NCI-H1417 treated with DMSO at 0.1 percent for 48 hours (cell line): ENCODE measurements at regions not wholly inside any gene's neighbourhood (a gene's known extent, or its start where the extent isn't known, plus 50 kb on each side); places are given as distances from the start of the nearest gene placed in this dataset.
"Not testable (repeated sequence)": the region's sequence is repeated elsewhere in the genome, so short reads cannot be mapped to it uniquely, and the experiment has no call there.

Source experiments
- DNase-seq: peaks from one replicate; lab custom pipeline; 2025; lab: John Stamatoyannopoulos, UW

DNA sequence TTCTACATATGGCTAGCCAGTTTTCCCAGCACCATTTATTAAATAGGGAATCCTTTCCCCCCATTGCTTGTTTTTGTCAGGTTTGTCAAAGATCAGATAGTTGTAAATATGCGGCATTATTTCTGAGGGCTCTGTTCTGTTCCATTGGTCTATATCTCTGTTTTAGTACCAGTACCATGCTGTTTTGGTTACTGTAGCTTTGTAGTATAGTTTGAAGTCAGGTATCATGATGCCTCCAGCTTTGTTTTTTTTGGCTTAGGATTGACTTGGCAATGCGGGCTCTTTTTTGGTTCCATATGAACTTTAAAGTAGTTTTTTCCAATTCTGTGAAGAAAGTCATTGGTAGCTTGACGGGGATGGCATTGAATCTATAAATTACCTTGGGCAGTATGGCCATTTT is 60.0 kb upstream of the GPC3 start:
- not testable (repeated sequence) for DNase-seq

DNA sequence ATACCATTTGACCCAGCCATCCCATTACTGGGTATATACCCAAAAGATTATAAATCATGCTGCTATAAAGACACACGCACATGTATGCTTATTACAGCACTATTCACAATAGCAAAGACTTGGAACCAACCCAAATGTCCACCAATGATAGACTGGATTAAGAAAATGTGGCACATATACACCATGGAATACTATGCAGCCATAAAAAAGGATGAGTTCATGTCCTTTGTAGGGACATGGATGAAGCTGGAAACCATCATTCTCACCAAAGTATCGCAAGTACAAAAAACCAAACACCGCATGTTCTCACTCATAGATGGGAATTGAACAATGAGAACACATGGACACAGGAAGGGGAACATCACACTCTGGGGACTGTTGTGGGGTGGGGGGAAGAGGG is 81.7 kb upstream of the GPC3 start:
- DNase-seq: not testable (repeated sequence)

DNA sequence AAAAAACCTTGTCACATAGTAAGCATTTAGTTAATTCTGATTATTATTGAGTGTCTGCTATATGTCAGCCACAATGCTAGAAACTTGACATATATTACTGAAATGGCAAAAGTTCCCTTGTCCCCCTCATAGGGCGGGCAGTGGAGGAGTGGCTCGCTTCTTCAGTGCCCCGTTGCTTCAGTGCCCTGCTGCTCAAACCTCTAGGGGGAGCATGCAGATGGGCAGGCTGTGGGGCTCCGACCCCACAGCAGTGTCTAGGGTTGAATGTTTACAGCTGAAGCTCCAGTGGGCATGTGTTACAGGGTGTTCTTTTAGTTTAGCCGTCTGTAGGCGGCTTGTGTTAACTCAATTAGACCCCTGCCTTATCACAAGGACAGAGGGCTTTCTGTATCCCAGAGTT is 86.5 kb upstream of the GPC3 start:
- DNase-seq: not testable (repeated sequence)

- no peak for DNase-seq
Measured at GRCh38 chrX:134073341-134073740, 87.9 kb upstream of the GPC3 start.

- no peak for DNase-seq
Measured at GRCh38 chrX:134074151-134074550, 88.8 kb upstream of the GPC3 start.

- no peak for DNase-seq
Measured at GRCh38 chrX:134075894-134076718, 90.7 kb upstream of the GPC3 start.

GRCh38 chrX:134095366-134095765 is 110.0 kb upstream of the GPC3 start:
- DNase-seq: no peak

GRCh38 chrX:134101636-134102035 is 116.2 kb upstream of the GPC3 start:
- no peak for DNase-seq

DNA sequence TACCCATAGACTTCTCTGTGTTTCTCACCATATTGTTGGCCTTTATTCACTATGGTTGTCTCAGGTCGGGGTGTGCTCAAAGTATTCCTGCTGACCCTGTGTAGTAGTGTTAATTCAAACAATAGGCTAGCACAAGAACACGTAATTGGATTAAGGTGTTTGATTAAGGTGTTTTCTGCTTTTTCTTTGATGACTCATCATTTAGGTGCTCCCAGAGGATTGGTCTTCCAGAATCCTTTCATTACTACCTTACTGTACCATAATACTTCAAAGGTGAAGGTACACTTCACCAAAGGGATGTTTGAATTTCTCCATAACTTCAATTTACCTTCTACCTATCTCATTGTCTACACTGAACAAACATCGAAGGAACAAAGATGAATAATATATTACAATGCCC is 121.7 kb upstream of the CCDC160 start:
- no peak for DNase-seq

DNA sequence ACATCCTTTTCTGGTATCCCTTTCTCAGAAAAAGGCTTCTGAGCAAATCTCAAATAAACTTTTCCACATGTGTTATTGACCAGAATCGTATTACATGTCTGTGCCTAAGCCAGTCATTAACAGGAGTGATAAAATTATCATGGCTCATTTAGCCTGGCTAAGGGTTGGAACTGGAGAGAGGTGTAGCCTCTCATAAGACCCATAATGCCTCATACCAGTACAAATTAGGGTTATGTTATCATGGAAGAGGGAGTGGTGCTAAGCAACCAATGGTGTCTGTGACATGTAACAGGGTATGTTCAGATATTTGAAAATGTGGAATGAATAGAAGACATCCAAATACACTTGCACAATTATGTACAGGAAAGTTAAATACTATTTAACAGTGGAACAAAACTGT is 99.6 kb upstream of the CCDC160 start:
- no peak for DNase-seq

GRCh38 chrX:134139090-134139489 is 97.9 kb upstream of the CCDC160 start:
- no peak for DNase-seq

GRCh38 chrX:134144231-134144630 is 92.8 kb upstream of the CCDC160 start:
- no peak for DNase-seq

DNA sequence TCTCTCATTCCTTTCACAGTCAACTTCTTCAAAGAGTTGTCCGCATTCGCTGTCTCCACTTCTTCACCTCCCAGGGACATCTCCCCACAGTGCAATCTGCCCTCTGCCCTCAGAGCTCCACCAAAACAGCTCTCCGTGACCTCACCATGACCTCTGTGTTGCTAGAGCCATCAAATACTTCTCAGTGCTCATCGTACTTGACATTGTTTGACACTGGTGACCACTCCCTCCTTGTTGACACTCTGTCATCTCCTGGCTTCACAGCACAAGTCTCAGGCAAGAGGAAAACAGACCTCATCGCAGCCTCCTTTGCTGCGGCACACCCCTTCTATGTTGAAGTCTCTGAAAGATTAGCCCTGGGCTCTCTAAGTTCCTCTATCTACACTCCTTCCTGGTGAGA is 90.5 kb upstream of the CCDC160 start:
- DNase-seq: no peak

GRCh38 chrX:134148172-134148692 is 88.8 kb upstream of the CCDC160 start:
- no peak for DNase-seq

GRCh38 chrX:134158821-134159512 is 78.0 kb upstream of the CCDC160 start:
- no peak for DNase-seq

DNA sequence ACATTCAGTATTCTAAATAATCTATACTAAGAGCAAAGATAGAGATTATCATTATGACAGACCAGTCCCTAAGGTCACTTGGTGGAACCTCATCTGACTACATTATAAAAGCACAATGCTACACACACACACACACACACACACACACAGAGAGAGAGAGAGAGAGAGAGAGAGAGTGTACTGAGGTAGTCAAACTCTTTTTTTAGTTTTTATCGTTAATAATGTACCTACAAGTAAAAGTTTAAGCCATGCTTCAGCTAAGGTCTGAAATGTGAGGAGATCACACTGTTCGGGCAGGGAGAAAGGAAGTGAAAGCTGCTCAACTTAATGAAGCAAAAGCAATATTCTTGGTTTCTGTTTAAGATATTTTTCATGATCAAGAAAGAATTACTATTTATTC is 75.8 kb upstream of the CCDC160 start:
- no peak for DNase-seq

- no peak for DNase-seq
Measured at GRCh38 chrX:134162032-134162431, 75.0 kb upstream of the CCDC160 start.

GRCh38 chrX:134163836-134164235 is 73.1 kb upstream of the CCDC160 start:
- no peak for DNase-seq

GRCh38 chrX:134167591-134168203 is 69.3 kb upstream of the CCDC160 start:
- DNase-seq: no peak

DNA sequence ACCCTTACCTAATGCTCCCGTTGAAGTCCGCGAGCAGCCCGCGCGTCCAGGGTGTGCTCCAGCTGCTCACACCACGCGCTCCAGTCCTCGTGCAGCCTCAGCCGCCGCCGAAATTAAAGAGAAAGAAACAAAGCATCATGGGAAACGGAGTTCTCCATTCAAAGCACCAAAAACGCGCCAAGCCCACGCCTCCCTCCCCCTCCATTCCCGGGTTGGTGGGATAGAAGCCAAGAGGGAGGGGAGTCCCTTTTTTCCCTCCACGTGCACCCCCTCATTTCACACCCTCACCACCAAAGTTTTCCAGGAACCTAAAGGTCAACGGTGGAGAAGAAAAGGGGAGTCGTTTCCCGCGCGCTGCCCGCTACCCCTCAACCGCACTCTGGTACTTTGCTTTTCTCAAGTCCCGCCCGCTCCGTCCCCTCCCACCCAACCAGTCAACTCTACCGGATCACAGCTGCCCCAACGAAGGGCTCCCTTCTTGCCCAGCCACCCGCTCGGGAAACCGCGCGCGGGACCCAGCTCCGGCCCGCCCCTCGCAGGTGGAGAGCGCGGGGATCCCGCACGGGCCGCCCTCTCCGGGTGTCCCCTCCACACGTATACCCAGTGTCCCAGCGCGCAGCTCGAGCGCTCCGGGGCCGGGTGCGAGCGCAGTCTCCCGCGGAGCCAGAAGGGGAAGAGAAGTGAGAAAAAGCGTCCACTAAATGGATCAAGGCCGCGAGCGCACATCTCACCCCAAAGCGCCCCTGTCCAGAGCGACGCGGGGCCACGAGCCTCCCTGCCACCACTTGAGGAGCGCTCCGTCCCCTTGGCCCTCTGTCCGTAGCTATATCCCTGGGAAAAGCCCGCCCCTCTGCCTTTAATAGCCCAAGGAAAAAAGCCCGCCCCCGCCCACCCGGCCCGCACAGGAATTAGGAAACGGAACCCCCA is 65.1 kb upstream of the CCDC160 start:
- peak; percentile 39 for DNase-seq

GRCh38 chrX:134172588-134173259 is 64.3 kb upstream of the CCDC160 start:
- DNase-seq: no peak
